IMR-90 (cell line): ENCODE measurements at regions not wholly inside any gene's neighbourhood (a gene's known extent, or its start where the extent isn't known, plus 50 kb on each side); places are given as distances from the start of the nearest gene placed in this dataset.

Experiments
- BHLHE40 ChIP-seq: fragments of 150-350 bp; IDR thresholded peaks from 2 replicates; pipeline ENCODE4 v1.6.1; 2016; ENCODE audit warnings: mild to moderate bottlenecking, low read depth, low read length
- CEBPB ChIP-seq: IDR thresholded peaks from 2 replicates; pipeline ENCODE4 v1.6.1; 2012; ENCODE audit warnings: low read depth, low read length, improper control_type of control experiment
- CHD1 ChIP-seq: IDR thresholded peaks from 2 replicates; pipeline ENCODE4 v1.6.1; 2012; ENCODE audit warnings: low read depth, low read length, improper control_type of control experiment
- MXI1 ChIP-seq: IDR thresholded peaks from 2 replicates; pipeline ENCODE4 v1.6.1; 2012; ENCODE audit warnings: low read depth, mild to moderate bottlenecking, low read length, moderate library complexity, borderline replicate concordance
- POLR2A ChIP-seq: IDR thresholded peaks from 2 replicates; pipeline ENCODE4 v1.6.1; 2012; ENCODE audit warnings: mild to moderate bottlenecking, low read depth, low read length
- RAD21 ChIP-seq: IDR thresholded peaks from 2 replicates; pipeline ENCODE4 v1.6.1; 2012; ENCODE audit warnings: low read length, improper control_type of control experiment
- RCOR1 ChIP-seq: IDR thresholded peaks from 2 replicates; pipeline ENCODE4 v1.6.1; 2012; ENCODE audit warnings: mild to moderate bottlenecking, low read length, improper control_type of control experiment; ENCODE audit not compliant: insufficient replicate concordance
- RFX5 ChIP-seq: IDR thresholded peaks from 2 replicates; pipeline ENCODE4 v1.8.0; 2012; ENCODE audit warnings: low read depth, mild to moderate bottlenecking, low read length, moderate library complexity
- SMC3 ChIP-seq: fragments of 150-350 bp; IDR thresholded peaks from 2 replicates; pipeline ENCODE4 v1.6.1; 2016; ENCODE audit warnings: low read depth, mild to moderate bottlenecking, antibody characterized with exemption, low read length, moderate library complexity
- TF ChIP-seq, protein P1 (sequence below): conservative IDR thresholded peaks from 2 replicates; pipeline ENCODE4 v1.5.1; 2012; ENCODE audit warnings: mild to moderate bottlenecking, low read depth, low read length, improper control_type of control experiment
- TF ChIP-seq, protein P2 (sequence below): fragments of 150-350 bp; IDR thresholded peaks from 2 replicates; pipeline ENCODE4 v1.6.1; 2017; ENCODE audit warnings: mild to moderate bottlenecking, antibody characterized with exemption, low read length, low read depth

DNA sequence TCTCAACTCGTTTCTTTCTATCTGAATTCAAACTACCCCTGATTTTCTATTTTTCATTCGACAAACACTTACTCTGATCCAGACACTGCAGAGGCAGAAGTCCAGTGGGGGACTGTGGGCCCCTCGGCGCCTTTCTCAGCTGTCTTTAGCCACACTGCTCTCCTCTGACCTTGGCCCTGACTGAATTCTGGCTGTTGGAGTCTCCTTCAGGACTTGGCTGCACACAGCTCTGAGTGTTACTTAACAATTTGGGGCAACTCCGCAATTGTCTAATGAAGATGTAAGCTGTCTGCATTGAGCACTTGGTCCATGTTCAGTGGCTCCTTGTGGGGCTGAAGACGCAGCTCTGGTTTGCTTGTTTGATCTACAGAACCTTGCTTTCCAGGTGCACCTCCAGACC is 57.3 kb upstream of the ACSL1 start:
- TF ChIP-seq, protein P1, sequence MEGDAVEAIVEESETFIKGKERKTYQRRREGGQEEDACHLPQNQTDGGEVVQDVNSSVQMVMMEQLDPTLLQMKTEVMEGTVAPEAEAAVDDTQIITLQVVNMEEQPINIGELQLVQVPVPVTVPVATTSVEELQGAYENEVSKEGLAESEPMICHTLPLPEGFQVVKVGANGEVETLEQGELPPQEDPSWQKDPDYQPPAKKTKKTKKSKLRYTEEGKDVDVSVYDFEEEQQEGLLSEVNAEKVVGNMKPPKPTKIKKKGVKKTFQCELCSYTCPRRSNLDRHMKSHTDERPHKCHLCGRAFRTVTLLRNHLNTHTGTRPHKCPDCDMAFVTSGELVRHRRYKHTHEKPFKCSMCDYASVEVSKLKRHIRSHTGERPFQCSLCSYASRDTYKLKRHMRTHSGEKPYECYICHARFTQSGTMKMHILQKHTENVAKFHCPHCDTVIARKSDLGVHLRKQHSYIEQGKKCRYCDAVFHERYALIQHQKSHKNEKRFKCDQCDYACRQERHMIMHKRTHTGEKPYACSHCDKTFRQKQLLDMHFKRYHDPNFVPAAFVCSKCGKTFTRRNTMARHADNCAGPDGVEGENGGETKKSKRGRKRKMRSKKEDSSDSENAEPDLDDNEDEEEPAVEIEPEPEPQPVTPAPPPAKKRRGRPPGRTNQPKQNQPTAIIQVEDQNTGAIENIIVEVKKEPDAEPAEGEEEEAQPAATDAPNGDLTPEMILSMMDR, result no peak
- TF ChIP-seq CHD1 (no peak), BHLHE40 (no peak), SMC3 (no peak), POLR2A (no peak), MXI1 (no peak), RFX5 (no peak), RAD21 (no peak), RCOR1 (no peak), CEBPB (no peak)
- TF ChIP-seq, protein P2, sequence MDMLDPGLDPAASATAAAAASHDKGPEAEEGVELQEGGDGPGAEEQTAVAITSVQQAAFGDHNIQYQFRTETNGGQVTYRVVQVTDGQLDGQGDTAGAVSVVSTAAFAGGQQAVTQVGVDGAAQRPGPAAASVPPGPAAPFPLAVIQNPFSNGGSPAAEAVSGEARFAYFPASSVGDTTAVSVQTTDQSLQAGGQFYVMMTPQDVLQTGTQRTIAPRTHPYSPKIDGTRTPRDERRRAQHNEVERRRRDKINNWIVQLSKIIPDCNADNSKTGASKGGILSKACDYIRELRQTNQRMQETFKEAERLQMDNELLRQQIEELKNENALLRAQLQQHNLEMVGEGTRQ, result no peak
